ENCODE measurements at regions not wholly inside any gene's neighbourhood (a gene's known extent, or its start where the extent isn't known, plus 50 kb on each side); places are given as distances from the start of the nearest gene placed in this dataset.
"Not testable (repeated sequence)": the region's sequence is repeated elsewhere in the genome, so short reads cannot be mapped to it uniquely, and the experiment has no call there.

DNA sequence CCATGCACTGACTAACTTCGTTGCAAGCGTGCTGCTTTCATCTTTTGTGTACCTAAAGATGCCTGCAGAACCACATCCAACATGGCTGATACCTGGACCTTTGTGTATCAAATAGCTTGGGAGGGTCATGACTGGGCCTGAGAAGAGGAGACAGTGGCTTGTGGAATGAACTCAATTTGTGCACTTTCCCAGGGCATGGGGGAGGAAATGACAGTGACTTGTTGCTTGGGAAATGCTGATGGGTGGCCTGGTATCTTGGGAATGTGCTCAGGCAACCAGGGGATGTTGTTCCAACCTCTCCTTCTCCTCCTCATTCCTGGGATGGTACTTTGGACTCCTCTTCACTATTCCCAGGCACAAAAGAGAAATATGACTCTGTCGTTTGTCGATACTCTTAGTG, 70.7 kb upstream of the ZNG1B start:
- TF ChIP-seq, protein P1, sequence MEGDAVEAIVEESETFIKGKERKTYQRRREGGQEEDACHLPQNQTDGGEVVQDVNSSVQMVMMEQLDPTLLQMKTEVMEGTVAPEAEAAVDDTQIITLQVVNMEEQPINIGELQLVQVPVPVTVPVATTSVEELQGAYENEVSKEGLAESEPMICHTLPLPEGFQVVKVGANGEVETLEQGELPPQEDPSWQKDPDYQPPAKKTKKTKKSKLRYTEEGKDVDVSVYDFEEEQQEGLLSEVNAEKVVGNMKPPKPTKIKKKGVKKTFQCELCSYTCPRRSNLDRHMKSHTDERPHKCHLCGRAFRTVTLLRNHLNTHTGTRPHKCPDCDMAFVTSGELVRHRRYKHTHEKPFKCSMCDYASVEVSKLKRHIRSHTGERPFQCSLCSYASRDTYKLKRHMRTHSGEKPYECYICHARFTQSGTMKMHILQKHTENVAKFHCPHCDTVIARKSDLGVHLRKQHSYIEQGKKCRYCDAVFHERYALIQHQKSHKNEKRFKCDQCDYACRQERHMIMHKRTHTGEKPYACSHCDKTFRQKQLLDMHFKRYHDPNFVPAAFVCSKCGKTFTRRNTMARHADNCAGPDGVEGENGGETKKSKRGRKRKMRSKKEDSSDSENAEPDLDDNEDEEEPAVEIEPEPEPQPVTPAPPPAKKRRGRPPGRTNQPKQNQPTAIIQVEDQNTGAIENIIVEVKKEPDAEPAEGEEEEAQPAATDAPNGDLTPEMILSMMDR (IDR thresholded peaks at IDR 0.05; ENCODE audit: low read length) = not testable (repeated sequence)
- not testable (repeated sequence) for TF ChIP-seq EZH2 (IDR thresholded peaks at IDR 0.05; ENCODE audit: borderline replicate concordance, low read length)
